ENCODE measurements at regions not wholly inside any gene's neighbourhood (a gene's known extent, or its start where the extent isn't known, plus 50 kb on each side); places are given as distances from the start of the nearest gene placed in this dataset.
"Not testable (repeated sequence)": the region's sequence is repeated elsewhere in the genome, so short reads cannot be mapped to it uniquely, and the experiment has no call there.

DNA sequence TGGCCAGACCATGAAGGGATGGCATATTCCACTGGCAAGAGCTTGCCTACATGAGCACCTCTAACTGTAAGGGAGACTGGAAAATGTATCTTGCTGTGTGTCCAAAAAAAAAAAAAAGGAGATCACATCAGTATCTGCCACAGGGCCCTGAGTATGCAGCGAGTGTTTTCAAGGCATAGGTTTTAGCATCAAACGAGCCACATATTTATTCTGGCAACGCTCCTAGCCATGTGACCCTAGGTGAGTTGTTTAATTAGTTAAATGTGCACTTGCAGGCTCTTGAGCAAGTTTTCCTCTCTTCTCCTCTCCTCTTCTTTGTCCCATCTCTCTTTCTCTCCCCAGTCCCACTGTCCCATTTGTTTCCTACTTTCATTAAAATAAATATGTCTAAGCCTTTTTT lies 428.7 kb upstream of the AKR1E2 start:
- DNase-seq (ENCODE audit: low read depth in 3 of 3, low spot score in 1 of 3) = no peak

DNA sequence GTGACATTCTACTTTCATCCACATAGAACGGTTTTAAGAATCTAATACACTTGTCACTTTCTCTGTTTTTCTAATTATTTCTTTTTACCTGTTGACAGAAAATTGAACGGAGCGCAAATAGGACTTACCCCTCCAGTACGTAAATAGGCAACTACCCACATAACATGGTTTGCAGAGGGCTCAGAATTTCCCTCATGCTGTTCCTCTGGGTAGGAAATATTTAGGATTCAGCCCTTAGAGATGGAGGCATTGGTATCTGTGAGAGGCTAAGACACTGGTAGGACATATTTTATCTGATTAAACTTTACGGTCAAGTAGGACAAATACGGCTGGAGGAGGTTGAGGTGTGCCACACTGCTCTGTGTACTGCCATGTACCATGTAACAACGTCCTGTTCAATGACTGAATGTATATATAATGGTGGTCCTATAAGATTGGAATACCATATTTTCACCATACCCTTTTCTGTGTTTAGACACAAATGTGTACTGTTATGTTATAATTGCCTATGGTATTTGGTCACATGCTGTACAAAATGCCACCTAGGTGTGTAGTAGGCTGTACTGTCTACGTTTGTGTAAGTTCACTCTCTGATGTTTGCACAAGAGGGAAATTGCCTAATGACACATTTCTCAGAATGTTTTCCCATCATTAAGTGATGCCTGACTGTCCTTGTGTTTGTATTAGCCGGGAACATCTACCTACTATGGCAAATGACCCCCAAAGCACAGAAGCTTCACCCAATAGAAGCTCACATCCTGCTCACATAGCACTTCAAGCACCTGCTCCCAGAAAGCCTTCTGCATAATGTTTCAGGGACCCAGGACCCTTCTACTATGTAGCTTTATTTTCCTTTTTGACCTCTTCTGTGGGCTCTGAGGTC lies 429.4 kb upstream of the AKR1E2 start:
- no peak for DNase-seq (ENCODE audit: low read depth in 3 of 3, low spot score in 1 of 3)

DNA sequence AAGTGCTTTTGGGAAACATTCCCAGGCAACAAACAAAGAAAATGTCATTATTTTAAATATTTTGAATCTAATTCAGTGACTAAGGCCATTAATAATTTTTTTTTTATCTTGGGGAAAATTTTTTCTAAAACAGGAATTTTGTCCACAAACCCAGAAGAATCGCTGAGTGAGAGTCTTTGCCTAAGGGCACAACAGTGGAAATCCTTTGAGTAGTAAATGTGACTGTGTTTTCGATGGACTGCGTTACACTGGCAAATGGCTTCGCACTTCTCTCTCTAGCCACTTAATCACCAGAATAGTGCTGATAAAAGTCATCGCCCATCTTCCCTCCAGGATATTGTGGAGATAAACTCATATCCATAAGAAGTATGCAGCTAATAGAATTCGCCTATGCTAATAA lies 430.3 kb upstream of the AKR1E2 start:
- DNase-seq (ENCODE audit: low read depth in 3 of 3, low spot score in 1 of 3) = no peak

DNA sequence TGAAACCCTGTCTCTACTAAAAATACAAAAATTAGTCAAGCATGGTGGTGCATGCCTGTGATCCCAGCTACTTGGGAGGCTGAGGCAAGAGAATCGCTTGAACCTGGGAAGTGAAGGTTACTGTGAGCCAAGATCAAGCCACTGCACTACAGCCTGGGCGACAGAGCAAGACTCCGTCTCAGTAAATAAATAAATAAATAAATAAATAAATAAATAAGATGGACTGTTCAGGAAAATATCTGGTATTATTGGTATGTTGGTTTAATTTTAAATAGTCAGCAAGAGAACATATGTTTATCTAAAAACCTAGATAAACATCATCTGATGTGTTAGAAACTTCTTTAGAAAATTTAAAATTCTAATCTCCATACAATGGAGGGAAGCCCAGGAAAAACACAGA lies 431.6 kb upstream of the AKR1E2 start:
- DNase-seq (ENCODE audit: low read depth in 3 of 3, low spot score in 1 of 3) = not testable (repeated sequence)

- no peak for DNase-seq (ENCODE audit: low read depth in 3 of 3, low spot score in 1 of 3)
Measured at GRCh38 chr10:4391683-4392082, 434.3 kb upstream of the AKR1E2 start.

DNA sequence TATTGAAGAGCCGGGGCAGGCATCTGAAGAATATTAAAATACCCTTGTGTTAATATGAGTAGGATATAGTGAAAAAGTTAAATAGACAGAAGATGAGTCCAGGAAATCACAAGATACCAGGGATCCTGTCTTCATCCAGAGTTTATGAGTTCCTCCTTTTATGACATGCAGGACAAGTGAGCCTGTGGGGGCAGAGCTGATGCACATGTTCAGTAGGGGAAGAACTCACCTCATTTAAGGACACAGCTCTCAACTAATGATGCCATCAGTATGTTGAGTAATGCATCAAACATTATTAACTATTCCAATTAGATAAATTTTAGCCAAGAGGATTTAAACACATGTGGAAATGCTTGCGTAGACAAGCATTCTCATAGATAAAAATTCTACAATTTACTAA lies 435.8 kb upstream of the AKR1E2 start:
- no peak for DNase-seq (ENCODE audit: low read depth in 3 of 3, low spot score in 1 of 3)

DNA sequence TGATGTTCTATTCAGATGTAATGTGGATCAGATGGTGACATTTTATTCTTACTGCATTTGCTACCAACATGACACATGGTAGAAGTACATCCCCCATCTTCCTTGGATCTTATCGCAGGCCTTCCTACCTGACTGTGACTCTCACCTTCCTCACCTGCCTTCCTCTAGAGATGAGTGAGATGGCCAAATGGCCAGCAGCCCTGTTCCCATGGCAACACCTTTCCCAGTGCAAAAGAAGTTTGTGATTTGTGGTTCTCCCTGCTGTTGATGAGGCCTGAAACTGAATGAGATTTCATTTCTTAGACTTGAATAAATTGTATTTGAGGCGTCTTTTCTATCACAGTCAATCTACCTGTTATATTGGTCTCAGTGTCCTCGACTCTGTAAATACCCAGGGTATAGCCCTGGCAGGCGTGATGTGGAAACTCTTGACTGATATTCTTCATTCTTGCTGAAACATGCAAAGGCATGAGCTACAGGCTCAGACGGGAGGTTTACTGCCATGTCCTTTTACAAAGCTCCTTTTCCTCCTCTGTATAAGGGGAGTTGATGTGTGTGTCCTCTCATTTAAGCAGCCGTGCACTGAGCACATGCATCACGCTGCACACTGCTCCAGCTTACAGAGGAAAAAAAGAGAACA lies 440.7 kb upstream of the AKR1E2 start:
- DNase-seq (ENCODE audit: low read depth in 3 of 3, low spot score in 1 of 3) = no peak

- DNase-seq (ENCODE audit: low read depth in 3 of 3, low spot score in 1 of 3) = no peak
Measured at GRCh38 chr10:4384245-4384644, 441.8 kb upstream of the AKR1E2 start.

- DNase-seq (ENCODE audit: low read depth in 3 of 3, low spot score in 1 of 3) = no peak
Measured at GRCh38 chr10:4383651-4384098, 442.3 kb upstream of the AKR1E2 start.

GRCh38 chr10:4382811-4383210 lies 443.2 kb upstream of the AKR1E2 start:
- no peak for DNase-seq (ENCODE audit: low read depth in 3 of 3, low spot score in 1 of 3)

GRCh38 chr10:4373612-4374011 lies 452.4 kb upstream of the AKR1E2 start:
- no peak for DNase-seq (ENCODE audit: low read depth in 3 of 3, low spot score in 1 of 3)

DNA sequence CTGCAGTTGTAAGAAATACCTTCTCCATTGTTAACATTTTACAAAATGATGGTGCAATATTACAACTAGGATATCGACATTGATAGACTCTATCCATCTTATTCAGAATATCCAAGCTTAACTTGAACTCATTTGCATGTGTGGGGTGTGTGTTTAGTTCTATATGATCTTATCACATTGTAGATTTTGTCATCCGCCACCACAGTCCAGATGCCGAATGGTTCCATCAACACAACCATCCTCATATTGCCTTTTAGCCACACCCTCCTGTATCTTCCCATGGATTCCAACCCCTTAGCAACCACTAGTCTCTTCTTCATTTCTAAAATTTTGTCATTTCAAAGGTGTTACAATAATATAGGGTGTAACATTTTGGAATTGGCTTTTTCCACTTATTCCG lies 452.9 kb upstream of the AKR1E2 start:
- no peak for DNase-seq (ENCODE audit: low read depth in 3 of 3, low spot score in 1 of 3)

DNA sequence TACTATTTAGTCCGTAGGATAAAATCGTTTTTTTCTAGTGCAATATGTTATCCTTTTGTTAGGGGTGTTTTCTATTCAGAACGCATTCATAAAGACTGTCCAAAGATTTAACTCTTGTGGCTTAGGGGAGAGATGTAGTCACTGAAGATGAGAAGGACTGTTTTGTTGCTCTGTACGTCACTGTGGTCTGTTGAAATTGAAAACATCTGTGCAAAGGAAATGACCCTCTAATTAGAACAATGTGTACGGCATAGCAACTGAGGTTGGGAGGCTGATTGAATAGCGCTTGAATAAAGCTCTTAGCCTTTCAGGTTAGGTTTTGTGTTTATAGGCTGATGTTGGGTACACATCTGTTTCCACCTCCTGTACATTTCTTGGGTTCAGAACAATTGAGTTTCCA lies 453.4 kb upstream of the AKR1E2 start:
- DNase-seq (ENCODE audit: low read depth in 3 of 3, low spot score in 1 of 3) = no peak

DNA sequence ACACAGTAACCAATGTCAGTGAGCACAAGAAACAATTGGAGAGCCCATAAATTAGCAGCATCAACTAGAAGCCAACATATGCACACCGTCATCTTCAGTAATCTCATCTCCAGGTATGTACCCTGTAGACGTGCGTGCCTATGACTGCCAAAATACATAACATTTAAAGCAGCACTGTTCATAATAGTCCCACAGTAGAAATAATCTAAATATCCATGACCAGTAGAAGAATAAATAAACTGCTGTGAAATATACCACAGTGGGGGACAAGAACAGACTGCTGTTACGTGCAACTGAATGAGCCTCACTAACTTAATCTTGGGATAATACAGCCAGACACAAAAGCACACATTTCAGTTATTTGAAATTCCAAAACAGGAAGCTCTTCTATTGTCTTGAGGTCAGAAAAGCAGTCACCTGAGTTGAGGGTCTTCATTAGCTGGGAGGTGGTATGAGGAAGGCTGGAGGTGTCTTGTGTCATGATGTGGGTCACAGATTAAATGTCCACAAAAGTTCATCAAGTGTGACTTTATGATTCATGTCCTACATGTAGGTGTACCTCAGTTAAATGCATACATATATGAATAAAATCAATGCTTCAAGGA lies 454.2 kb upstream of the AKR1E2 start:
- no peak for DNase-seq (ENCODE audit: low read depth in 3 of 3, low spot score in 1 of 3)

DNA sequence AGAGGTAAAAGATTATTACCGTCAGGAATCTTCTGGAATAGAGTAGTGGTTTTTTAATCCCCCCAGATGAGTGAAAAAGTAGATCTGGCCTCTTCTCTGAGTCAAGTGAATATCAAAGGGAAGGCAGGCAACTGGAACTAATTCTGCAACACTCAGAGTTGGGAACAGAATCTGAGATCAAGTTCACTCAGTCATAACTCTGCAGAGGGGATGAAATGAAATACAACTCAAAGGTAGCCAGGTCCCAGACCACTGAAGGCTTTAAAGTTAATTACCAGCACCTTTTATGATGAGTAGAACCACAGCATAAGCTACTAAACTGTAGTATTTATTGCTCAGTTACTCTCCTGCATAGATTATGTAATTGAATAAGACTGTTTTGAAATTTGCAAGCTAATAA lies 455.6 kb upstream of the AKR1E2 start:
- no peak for DNase-seq (ENCODE audit: low read depth in 3 of 3, low spot score in 1 of 3)

- no peak for DNase-seq (ENCODE audit: low read depth in 3 of 3, low spot score in 1 of 3)
Measured at GRCh38 chr10:4361581-4361980, 464.4 kb upstream of the AKR1E2 start.

DNA sequence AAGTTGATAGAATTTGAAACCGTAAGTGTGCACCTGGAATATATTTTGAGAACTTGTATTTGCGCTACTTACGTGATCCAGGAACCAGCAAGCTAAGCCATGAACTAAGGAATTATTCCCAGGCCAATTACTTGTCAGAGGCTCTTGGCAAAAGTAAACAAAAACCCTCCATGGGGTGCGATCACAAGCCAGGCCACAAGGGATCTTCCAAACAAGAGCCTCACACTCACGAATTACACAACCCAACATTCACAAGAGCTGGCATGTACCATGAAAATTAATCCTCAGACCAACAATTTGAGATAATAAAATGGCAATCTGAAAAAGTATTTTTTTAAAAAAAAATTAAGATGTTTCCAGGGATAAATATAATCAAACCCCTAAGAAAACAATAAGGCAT lies 467.0 kb upstream of the AKR1E2 start:
- no peak for DNase-seq (ENCODE audit: low read depth in 3 of 3, low spot score in 1 of 3)

- no peak for DNase-seq (ENCODE audit: low read depth in 3 of 3, low spot score in 1 of 3)
Measured at GRCh38 chr10:4357911-4358310, 468.1 kb upstream of the AKR1E2 start.

DNA sequence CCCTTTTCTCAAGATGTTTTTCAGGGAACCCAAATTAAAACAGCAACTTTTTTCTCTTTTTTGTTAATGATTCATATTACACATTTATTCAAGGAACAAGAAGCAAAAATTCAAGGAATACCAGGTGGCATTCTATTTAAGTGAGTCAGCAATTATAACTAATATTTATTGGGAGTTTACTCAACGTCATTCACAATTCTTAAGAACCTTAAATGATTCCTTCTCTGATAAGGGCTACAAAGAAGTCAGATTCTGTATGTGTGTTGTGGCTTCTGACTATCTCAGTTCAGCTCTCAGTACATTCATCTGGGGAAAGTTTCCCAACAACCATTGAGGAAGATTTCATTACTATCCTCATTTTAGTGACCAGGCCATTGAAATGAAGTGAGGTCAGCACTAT lies 470.7 kb upstream of the AKR1E2 start:
- no peak for DNase-seq (ENCODE audit: low read depth in 3 of 3, low spot score in 1 of 3)

DNA sequence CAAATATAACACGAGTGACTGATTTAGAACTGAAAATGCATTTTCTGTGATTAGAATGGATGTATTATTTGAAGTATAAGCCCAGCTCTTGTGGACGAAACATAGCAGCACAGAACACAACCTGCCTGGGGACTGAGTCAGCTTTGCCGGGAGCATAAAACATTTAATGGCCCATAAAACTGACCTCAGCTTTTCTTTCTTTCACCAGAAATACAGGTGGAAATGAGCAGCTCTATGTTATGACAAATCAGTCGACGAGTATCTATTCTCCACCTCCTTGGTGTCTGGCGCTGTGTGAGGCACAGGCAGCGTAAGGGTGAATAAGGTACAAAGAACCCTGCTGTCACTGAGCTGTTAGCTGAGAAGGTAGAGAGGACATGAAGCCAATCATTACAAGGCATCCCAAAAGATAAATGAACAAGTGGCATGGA lies 471.6 kb upstream of the AKR1E2 start:
- no peak for DNase-seq (ENCODE audit: low read depth in 3 of 3, low spot score in 1 of 3)

DNA sequence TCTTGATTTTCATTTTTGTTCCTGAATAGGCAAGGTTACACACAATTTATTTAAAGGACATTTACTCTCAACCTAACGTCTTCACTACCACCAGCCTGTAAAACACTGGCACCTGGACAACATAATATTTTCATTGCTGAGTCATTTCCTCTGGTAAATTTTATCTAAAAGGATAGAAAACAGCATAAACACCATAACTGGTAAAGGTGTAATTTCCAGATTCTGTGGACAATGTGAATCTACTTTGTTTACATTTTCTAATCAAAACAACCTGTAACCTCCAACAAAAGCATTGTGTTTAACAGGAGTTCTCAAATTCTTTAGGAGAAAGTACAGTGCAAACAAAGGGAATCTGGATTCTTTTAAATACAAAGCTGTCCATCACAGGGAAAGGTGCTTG lies 472.0 kb upstream of the AKR1E2 start:
- DNase-seq (ENCODE audit: low read depth in 3 of 3, low spot score in 1 of 3) = no peak

DNA sequence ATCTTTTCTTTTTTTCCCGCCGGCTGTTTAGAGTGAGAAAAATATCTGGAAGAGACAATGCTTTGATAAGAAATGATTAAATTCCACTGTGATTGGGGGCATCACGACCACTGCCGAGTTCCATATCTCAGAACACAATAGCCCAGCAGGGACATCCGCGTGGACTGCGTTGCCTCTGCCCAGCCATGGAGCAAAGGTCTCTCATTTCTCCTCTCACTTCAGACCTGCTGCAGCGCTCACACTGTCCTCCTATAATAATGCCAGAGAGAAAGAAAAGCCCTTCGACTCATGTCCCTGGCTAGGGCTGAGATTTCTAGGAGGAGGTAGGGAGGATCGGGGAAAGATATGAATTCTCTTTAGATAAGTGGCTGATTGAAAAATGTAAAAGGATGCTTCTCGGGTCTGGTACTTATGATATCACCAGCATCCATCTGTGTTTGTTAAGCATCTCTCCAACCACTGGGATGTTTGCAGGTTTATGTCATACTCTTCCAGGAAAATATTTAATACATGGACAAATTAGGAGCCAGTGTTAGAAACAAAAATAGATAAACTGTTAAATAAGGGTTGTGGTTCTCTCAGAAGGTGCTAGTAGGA lies 472.9 kb upstream of the AKR1E2 start:
- no peak for DNase-seq (ENCODE audit: low read depth in 3 of 3, low spot score in 1 of 3)

Measured in stimulated activated CD4-positive, alpha-beta T cell treated with anti-CD3 and anti-CD28 coated beads, TNF-alpha, amount 100 ng/mL, for 1 hour (primary cell).